ENCODE measurements at regions not wholly inside any gene's neighbourhood (a gene's known extent, or its start where the extent isn't known, plus 50 kb on each side); places are given as distances from the start of the nearest gene placed in this dataset.

- TF ChIP-seq POLR2AphosphoS5 (IDR thresholded peaks at IDR 0.05; ENCODE audit: low read depth, low read length), result no peak
- TF ChIP-seq, protein P1, sequence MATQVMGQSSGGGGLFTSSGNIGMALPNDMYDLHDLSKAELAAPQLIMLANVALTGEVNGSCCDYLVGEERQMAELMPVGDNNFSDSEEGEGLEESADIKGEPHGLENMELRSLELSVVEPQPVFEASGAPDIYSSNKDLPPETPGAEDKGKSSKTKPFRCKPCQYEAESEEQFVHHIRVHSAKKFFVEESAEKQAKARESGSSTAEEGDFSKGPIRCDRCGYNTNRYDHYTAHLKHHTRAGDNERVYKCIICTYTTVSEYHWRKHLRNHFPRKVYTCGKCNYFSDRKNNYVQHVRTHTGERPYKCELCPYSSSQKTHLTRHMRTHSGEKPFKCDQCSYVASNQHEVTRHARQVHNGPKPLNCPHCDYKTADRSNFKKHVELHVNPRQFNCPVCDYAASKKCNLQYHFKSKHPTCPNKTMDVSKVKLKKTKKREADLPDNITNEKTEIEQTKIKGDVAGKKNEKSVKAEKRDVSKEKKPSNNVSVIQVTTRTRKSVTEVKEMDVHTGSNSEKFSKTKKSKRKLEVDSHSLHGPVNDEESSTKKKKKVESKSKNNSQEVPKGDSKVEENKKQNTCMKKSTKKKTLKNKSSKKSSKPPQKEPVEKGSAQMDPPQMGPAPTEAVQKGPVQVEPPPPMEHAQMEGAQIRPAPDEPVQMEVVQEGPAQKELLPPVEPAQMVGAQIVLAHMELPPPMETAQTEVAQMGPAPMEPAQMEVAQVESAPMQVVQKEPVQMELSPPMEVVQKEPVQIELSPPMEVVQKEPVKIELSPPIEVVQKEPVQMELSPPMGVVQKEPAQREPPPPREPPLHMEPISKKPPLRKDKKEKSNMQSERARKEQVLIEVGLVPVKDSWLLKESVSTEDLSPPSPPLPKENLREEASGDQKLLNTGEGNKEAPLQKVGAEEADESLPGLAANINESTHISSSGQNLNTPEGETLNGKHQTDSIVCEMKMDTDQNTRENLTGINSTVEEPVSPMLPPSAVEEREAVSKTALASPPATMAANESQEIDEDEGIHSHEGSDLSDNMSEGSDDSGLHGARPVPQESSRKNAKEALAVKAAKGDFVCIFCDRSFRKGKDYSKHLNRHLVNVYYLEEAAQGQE (IDR thresholded peaks at IDR 0.05; ENCODE audit: insufficient read depth in 1 of 2, low read depth in 2 of 2, low read length in 2 of 2), result no peak
These were observed 1780.5 kb downstream of the LRRC4C start for GRCh38 chr11:39678996-39679395.
